KMS-11 (cell line): ENCODE measurements at regions not wholly inside any gene's neighbourhood (a gene's known extent, or its start where the extent isn't known, plus 50 kb on each side); places are given as distances from the start of the nearest gene placed in this dataset.
"Not testable (repeated sequence)": the region's sequence is repeated elsewhere in the genome, so short reads cannot be mapped to it uniquely, and the experiment has no call there.

Source experiments
- H2AFZ ChIP-seq: fragments of 200-600 bp; sonication (generic); 2 replicates; pipeline ENCODE4 v1.6.1; 2016; ENCODE audit warnings: antibody characterized with exemption, mixed run types, low read depth
- H3K27ac ChIP-seq: fragments of 200-600 bp; sonication (generic); 2 replicates; pipeline ENCODE4 v1.6.1; 2016; ENCODE audit warnings: mild to moderate bottlenecking, mixed run types
- H3K27me3 ChIP-seq: fragments of 200-600 bp; sonication (generic); 2 replicates; pipeline ENCODE4 v1.6.1; 2017; ENCODE audit warnings: mild to moderate bottlenecking, low read depth, mixed run types, moderate library complexity; ENCODE audit not compliant: insufficient read depth
- H3K36me3 ChIP-seq: fragments of 200-600 bp; sonication (generic); 2 replicates; pipeline ENCODE4 v1.6.1; 2017; ENCODE audit warnings: mild to moderate bottlenecking, mixed run types; ENCODE audit not compliant: insufficient read depth
- H3K4me1 ChIP-seq: fragments of 200-600 bp; sonication (generic); 2 replicates; pipeline ENCODE4 v1.6.1; 2016; ENCODE audit warnings: mild to moderate bottlenecking, low read depth, mixed run types; ENCODE audit not compliant: poor library complexity, severe bottlenecking
- H3K4me2 ChIP-seq: fragments of 200-600 bp; sonication (generic); 2 replicates; pipeline ENCODE4 v1.7.0; 2016; ENCODE audit warnings: mild to moderate bottlenecking, mixed run types
- H3K4me3 ChIP-seq: fragments of 200-600 bp; sonication (generic); IDR thresholded peaks from 2 replicates; pipeline ENCODE4 v1.6.1; 2017; ENCODE audit warnings: low read depth, low read length, mixed read lengths; ENCODE audit not compliant: insufficient read depth
- H3K79me2 ChIP-seq: fragments of 200-600 bp; sonication (generic); 2 replicates; pipeline ENCODE4 v1.6.1; 2016; ENCODE audit warnings: low read depth, mixed run types; ENCODE audit not compliant: insufficient read depth
- H3K9ac ChIP-seq: fragments of 200-600 bp; sonication (generic); 2 replicates; pipeline ENCODE4 v1.6.1; 2016; ENCODE audit warnings: mild to moderate bottlenecking, mixed run types
- H4K20me1 ChIP-seq: fragments of 200-600 bp; sonication (generic); 2 replicates; pipeline ENCODE4 v1.6.1; 2016; ENCODE audit warnings: mild to moderate bottlenecking, mixed run types; ENCODE audit not compliant: insufficient read depth
- CTCF ChIP-seq: fragments of 200-600 bp; sonication (generic); conservative IDR thresholded peaks from 2 replicates; pipeline ENCODE4 v1.6.1; 2017; ENCODE audit warnings: low read depth, mild to moderate bottlenecking, antibody characterized with exemption, low read length, moderate library complexity, mixed read lengths

GRCh38 chr6:101146389-101146788, 247.1 kb upstream of the GRIK2 start:
- no peak overlapping the region for H3K4me2 ChIP-seq
- H3K27me3 ChIP-seq = no peaks in the 10 kb centered on the region

GRCh38 chr6:101150226-101150625, 243.3 kb upstream of the GRIK2 start:
- no peak overlapping the region for H2AFZ ChIP-seq
- no peak overlapping the region for H3K4me2 ChIP-seq
- no peak overlapping the region for H3K4me3 ChIP-seq
- H3K4me1 ChIP-seq = no peaks in the 10 kb centered on the region
- H4K20me1 ChIP-seq = no peaks in the 10 kb centered on the region
- H3K27me3 ChIP-seq = no peaks in the 10 kb centered on the region
- H3K79me2 ChIP-seq = no peaks in the 10 kb centered on the region
- H3K27ac ChIP-seq = no peak overlapping the region
- TF ChIP-seq CTCF = no peak
- H3K36me3 ChIP-seq = no peaks in the 10 kb centered on the region
- H3K9ac ChIP-seq = no peak overlapping the region

More at GRCh38 chr6:101146389-101146788, 247.1 kb upstream of the GRIK2 start:
- Histone ChIP-seq H3K36me3 (no peaks in the 10 kb centered on the region), H3K9ac (no peak overlapping the region), H3K79me2 (no peaks in the 10 kb centered on the region), H4K20me1 (no peaks in the 10 kb centered on the region), H3K27ac (no peak overlapping the region), H2AFZ (no peak overlapping the region), H3K4me3 (no peak overlapping the region), H3K4me1 (no peaks in the 10 kb centered on the region)
- TF ChIP-seq CTCF = no peak

GRCh38 chr6:101157638-101158037, 235.9 kb upstream of the GRIK2 start:
- not testable (repeated sequence) for H2AFZ ChIP-seq, H3K79me2 ChIP-seq, H3K27ac ChIP-seq, H3K4me3 ChIP-seq, H4K20me1 ChIP-seq, H3K4me1 ChIP-seq, H3K9ac ChIP-seq, H3K36me3 ChIP-seq, H3K27me3 ChIP-seq, H3K4me2 ChIP-seq

DNA sequence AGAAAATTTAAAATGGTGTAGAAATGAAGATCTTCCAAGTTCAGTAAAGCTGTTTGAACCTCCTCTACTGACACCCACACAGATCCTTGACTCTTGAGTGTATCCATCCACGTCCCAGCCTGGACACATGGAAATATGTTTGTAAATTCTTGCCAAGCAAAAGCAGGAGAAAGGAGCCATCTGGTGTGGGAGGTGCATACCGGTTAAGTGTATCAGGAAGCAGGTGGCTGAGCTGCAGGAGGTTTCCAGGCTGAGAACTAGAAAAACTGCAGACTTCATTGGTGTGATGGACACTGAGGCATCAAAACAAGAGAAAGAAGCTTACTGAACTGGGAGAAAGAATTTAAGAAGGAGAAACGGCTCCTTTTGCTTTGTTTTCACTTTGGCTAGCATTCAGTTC, 229.9 kb upstream of the GRIK2 start:
- Histone ChIP-seq H2AFZ (no peak overlapping the region), H3K27me3 (no peaks in the 10 kb centered on the region)
- no peak for TF ChIP-seq CTCF

DNA sequence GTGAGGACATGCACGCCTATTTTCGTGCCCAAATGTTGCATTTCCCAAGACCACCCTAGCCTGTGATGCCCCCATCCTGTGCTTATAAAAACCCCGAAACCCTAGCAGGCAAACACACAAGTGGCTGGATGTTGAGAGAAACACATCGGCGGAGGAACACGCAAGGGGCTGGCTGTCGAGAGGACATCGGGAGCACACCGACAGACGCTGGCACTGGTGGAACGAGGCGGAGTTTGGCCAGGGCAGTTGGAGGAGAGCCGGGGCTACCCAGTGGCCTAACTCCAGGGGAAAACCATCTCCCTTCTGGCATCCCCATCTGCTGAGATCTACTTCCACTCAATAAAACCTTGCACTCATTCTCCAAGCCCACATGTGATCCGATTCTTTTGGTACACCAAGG, 225.9 kb upstream of the GRIK2 start:
- Histone ChIP-seq H3K9ac (no peak overlapping the region), H3K4me3 (no peak overlapping the region), H4K20me1 (no peaks in the 10 kb centered on the region), H2AFZ (no peak overlapping the region), H3K27ac (no peak overlapping the region), H3K4me2 (no peak overlapping the region), H3K36me3 (no peaks in the 10 kb centered on the region), H3K4me1 (no peaks in the 10 kb centered on the region), H3K27me3 (no peaks in the 10 kb centered on the region), H3K79me2 (no peaks in the 10 kb centered on the region)
- TF ChIP-seq CTCF = no peak

More for the DNA sequence above, 229.9 kb upstream of the GRIK2 start:
- Histone ChIP-seq H3K4me3 (no peak overlapping the region), H3K27ac (no peak overlapping the region), H3K79me2 (no peaks in the 10 kb centered on the region), H3K4me1 (no peaks in the 10 kb centered on the region), H4K20me1 (no peaks in the 10 kb centered on the region), H3K9ac (no peak overlapping the region), H3K4me2 (no peak overlapping the region), H3K36me3 (no peaks in the 10 kb centered on the region)

DNA sequence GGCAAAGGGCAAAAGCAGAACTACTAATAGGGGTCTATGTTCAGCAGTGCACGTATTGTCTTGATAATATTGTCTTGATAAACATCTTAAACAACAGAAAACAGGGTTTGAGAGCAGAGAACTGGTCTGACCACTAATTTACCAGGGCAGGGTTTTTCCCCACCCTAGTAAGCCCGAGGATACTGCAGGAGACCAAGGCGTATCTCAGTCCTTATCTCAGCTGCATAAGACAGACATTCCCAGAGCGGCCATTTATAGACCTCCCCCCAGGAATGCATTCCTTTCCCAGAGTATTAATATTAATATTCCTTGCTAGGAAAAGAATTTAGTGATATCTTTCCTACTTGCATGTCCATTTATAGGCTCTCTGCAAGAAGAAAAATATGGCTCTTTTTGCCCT, 222.5 kb upstream of the GRIK2 start:
- not testable (repeated sequence) for H3K4me2 ChIP-seq, H3K27me3 ChIP-seq, H3K4me3 ChIP-seq, H3K79me2 ChIP-seq, H2AFZ ChIP-seq, H3K27ac ChIP-seq, H3K9ac ChIP-seq, H3K36me3 ChIP-seq, H4K20me1 ChIP-seq, H3K4me1 ChIP-seq
